ENCODE measurements at regions not wholly inside any gene's neighbourhood (a gene's known extent, or its start where the extent isn't known, plus 50 kb on each side); places are given as distances from the start of the nearest gene placed in this dataset.

DNA sequence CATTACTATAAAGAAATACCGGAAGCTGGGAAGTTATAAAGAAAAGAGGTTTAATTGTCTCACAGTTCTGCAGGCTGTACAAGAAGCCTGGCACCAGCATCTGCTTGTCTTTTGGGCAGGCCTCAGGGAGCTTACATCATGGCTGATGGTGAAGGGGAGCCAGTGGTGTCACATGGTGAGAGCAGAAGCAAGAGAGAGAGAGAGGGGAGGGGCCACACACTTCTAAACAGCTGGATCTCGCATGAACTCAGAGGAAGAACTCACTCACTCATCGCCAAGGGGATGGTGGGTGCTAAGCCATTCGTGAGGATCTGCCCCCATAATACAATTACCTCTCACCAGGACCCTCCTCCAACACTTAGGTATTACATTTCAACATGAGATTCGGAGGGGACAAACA is 51.8 kb upstream of the ANKRD34C start:
- DNase-seq (no peak), ATAC-seq (no peak)
- H3K27me3 ChIP-seq: no peaks in the 10 kb centered on the region
- intact Hi-C loops (cut with DNase I): loop anchor here in 1 of 10 donors (10.0 kb wide), 1 partner anchor 64 kb away; no protein-coding TSS in a partner anchor
- no peak overlapping the region for H3K27ac ChIP-seq
- peaks cover 0 to 10% (median 0%) of the 10 kb centered on the region in 12 donors for H3K4me1 ChIP-seq
- 66 to 82% (median 70%) methylated on average over 5 of the region's 5 CpGs for WGBS, 4 donors
- H3K36me3 ChIP-seq: no peaks in the 10 kb centered on the region
- peaks cover 0 to 27% (median 12%) of the 10 kb centered on the region in 12 donors for H3K9me3 ChIP-seq
- TF ChIP-seq, protein P1, sequence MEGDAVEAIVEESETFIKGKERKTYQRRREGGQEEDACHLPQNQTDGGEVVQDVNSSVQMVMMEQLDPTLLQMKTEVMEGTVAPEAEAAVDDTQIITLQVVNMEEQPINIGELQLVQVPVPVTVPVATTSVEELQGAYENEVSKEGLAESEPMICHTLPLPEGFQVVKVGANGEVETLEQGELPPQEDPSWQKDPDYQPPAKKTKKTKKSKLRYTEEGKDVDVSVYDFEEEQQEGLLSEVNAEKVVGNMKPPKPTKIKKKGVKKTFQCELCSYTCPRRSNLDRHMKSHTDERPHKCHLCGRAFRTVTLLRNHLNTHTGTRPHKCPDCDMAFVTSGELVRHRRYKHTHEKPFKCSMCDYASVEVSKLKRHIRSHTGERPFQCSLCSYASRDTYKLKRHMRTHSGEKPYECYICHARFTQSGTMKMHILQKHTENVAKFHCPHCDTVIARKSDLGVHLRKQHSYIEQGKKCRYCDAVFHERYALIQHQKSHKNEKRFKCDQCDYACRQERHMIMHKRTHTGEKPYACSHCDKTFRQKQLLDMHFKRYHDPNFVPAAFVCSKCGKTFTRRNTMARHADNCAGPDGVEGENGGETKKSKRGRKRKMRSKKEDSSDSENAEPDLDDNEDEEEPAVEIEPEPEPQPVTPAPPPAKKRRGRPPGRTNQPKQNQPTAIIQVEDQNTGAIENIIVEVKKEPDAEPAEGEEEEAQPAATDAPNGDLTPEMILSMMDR (IDR thresholded peaks at IDR 0.05): no peak
- TF ChIP-seq POLR2A (IDR thresholded peaks at IDR 0.05): no peak
- no peak overlapping the region for H3K4me3 ChIP-seq

DNA sequence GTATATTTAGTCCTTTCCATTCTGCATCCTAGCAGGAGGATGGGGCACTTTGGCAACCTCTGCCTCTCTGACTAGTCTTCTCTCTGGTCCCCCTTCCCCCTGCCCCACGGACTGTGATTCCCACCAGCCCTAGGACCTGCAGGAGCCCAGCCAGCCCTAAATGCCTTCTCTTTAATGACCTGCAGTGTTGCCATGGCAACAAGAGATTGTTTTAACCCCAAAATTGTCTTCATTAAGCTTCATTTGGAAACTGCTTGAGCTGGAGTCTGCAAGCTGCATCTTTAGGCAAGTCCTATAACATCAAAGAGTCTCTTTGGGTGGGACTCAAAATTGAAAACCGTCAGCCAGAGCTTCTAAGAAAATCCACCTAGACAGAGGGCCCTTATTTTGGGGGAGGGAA is 59.7 kb upstream of the ANKRD34C start:
- Histone ChIP-seq H3K4me3 (no peak overlapping the region), H3K9me3 (peaks cover 0 to 3% (median 0%) of the 10 kb centered on the region in 12 donors), H3K4me1 (peaks cover 0 to 36% (median 5%) of the 10 kb centered on the region in 12 donors), H3K27me3 (peaks cover 0 to 6% (median 0%) of the 10 kb centered on the region in 9 donors), H3K36me3 (no peaks in the 10 kb centered on the region), H3K27ac (no peak overlapping the region)
- no peak for DNase-seq
- no peak for ATAC-seq
- WGBS, 4 donors: 51 to 63% (median 59%) methylated on average over 2 of the region's 2 CpGs
- intact Hi-C loops (cut with DNase I): loop anchor here in 1 of 10 donors (5.0 kb wide), 1 partner anchor 89 kb away; the partner anchor contains the start of gene TMED3
- TF ChIP-seq, protein P1 (IDR thresholded peaks at IDR 0.05): no peak
- TF ChIP-seq POLR2A (IDR thresholded peaks at IDR 0.05): no peak

DNA sequence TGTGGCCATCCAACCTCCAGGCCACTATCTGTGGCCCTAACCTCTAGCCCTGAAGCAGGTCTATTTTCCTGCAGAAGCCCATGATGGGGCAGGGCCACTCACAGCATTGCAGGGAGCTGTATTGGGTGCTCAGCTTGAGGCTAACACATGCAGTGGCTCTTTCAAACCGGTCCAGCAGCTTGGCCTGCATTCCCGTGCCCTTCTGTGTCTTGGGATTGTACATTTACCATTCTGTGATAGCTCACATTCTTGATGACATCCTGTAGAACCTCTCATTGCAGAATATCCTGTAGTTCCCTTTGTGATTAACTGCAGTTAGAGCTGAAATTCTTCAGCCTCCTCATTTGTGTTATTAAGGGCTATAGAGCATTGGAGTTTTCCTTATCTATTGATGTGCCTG is 60.8 kb upstream of the ANKRD34C start:
- 6 to 62% (median 36%) methylated on average over 2 of the region's 2 CpGs for WGBS, 4 donors
- Histone ChIP-seq H3K9me3 (peaks cover 0 to 13% (median 6%) of the 10 kb centered on the region in 12 donors), H3K27ac (no peak overlapping the region), H3K4me3 (no peak overlapping the region), H3K36me3 (no peaks in the 10 kb centered on the region), H3K4me1 (peaks cover 0 to 32% (median 4%) of the 10 kb centered on the region in 12 donors), H3K27me3 (peaks cover 0 to 6% (median 0%) of the 10 kb centered on the region in 9 donors)
- no peak for TF ChIP-seq POLR2A (IDR thresholded peaks at IDR 0.05)
- TF ChIP-seq, protein P1 (IDR thresholded peaks at IDR 0.05): no peak
- DNase-seq: no peak
- intact Hi-C loops (cut with DNase I): loop anchor here in 1 of 10 donors (5.0 kb wide), 1 partner anchor 91 kb away; the partner anchor contains the start of gene TMED3
- ATAC-seq: no peak

DNA sequence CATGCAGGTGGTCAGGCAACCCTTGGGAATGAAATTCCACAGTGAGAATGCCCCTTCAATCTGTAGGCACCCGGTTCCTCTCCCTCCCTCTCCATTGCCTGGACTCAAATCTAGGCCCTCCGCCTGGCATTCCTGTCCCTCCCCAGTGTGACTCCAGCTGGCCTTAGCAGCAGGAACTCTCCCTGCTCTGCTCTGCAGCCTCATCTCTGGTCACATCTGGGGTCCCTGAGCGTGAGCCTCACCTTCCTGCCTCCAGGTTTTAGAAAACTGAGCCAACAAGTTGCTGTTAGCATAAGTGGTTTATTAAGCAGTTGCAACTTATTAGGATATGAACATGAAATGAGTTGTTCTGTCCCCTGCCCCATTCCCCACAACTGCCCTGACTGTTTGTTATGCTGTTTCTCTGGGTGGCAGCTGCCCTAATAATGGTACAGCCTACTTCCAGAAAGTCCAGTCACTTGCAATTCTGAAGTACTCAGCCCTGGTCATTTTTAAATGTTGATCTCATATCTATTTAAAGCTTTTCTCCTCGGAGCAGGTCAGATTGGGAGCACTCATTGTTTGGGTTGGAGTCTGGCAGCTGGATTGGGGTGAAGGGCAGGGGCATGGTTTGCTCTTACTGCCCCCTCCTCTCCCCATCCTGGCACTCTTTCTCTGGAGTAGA is 63.0 kb upstream of the ANKRD34C start:
- ATAC-seq (peak; percentile 61 to 79 (median 77)), DNase-seq (no peak)
- Histone ChIP-seq H3K4me3 (peak overlapping the region in 1 of 12 donors; percentile 13), H3K27ac (peak overlapping the region in 5 of 12 donors; percentile 15 to 65 (median 32)), H3K4me1 (peaks cover 0 to 26% (median 4%) of the 10 kb centered on the region in 12 donors), H3K9me3 (peaks cover 0 to 13% (median 6%) of the 10 kb centered on the region in 12 donors), H3K27me3 (peaks cover 0 to 9% (median 0%) of the 10 kb centered on the region in 9 donors), H3K36me3 (no peaks in the 10 kb centered on the region)
- TF ChIP-seq, protein P1 (IDR thresholded peaks at IDR 0.05): no peak
- no peak for TF ChIP-seq POLR2A (IDR thresholded peaks at IDR 0.05)
- intact Hi-C loops (cut with DNase I): loop anchor here in 1 of 10 donors (5.0 kb wide), 1 partner anchor 93 kb away; the partner anchor contains the start of gene TMED3
- 51 to 65% (median 62%) methylated on average over 4 of the region's 4 CpGs for WGBS, 4 donors

Data from heart left ventricle (tissue), 16 donors.